GM12872 (cell line): ENCODE measurements at regions not wholly inside any gene's neighbourhood (a gene's known extent, or its start where the extent isn't known, plus 50 kb on each side); places are given as distances from the start of the nearest gene placed in this dataset.
A peak's percentile ranks its signal among the peaks of the same experiment; 100 is the strongest.

Experiments used
- TF ChIP-seq, protein P1 (sequence below): IDR thresholded peaks from 3 replicates; pipeline ENCODE4 v1.5.1; 2011; ENCODE audit warnings: low read depth, mild to moderate bottlenecking, low read length, moderate library complexity; ENCODE audit not compliant: insufficient read depth

DNA sequence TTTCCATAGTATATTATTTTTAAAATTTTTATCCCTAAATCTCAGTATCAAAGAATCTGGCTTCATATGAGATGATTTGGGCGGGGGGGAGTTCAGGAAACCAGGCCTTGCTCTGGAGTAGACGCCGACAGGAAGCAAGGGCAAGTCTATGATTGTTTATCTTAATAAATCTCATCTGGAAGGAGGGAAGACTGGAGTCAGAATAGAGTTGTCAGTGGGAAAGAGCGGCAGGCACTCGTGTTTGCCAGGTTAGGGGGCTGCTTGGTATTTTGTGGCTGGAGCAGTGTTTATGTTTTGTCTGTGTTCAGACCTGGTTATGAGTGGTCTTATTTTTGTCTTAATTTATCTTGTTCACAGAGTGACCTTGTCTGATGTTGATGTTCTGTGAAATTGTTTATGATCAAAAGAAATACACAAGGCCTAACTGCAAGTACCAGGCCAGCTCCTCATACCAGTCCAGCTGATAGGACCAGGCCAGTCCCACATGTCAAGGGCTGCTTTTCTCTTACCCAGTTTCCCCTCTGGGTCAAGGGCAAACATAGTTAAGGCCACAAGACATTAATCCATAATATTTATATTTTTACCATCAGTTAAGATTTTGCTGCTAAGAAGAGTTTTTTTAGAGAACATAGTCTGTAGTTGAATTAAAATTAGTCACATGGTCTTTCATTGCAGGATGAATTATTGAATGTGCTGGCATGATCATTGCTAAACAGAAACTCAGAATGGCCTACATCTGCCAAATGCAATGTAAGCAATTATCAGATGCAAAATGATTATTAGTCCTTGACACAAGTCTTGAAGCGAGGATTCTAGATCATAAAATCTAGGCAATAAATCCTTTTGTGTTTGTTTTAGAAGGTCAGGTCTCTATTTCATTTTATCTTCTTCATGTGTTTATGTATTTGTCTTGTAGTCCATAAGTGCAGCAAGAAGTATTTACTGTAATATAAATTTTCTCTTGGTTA, 176.5 kb downstream of the GASK1B start:
- TF ChIP-seq, protein P1, sequence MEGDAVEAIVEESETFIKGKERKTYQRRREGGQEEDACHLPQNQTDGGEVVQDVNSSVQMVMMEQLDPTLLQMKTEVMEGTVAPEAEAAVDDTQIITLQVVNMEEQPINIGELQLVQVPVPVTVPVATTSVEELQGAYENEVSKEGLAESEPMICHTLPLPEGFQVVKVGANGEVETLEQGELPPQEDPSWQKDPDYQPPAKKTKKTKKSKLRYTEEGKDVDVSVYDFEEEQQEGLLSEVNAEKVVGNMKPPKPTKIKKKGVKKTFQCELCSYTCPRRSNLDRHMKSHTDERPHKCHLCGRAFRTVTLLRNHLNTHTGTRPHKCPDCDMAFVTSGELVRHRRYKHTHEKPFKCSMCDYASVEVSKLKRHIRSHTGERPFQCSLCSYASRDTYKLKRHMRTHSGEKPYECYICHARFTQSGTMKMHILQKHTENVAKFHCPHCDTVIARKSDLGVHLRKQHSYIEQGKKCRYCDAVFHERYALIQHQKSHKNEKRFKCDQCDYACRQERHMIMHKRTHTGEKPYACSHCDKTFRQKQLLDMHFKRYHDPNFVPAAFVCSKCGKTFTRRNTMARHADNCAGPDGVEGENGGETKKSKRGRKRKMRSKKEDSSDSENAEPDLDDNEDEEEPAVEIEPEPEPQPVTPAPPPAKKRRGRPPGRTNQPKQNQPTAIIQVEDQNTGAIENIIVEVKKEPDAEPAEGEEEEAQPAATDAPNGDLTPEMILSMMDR, result no peak

DNA sequence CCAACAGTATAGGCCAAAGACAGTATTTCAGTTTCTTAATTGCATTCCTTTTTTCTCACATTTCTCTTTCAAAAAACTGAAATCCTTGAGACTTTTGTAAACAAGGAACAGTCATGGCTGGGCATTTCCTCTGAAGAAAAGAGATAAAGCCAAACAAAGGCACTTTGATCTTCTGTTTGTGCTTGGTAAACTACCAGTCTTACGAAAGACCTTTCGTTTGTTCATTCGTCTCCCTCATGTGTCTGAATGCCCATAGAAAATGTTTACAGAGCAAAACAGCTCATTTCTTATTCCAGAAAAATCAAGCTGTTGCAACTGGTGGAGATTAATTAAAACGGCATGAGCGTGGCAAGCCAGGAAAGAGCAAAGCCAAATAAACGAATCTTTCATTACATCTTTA, 178.0 kb downstream of the GASK1B start:
- TF ChIP-seq, protein P1, result no peak

DNA sequence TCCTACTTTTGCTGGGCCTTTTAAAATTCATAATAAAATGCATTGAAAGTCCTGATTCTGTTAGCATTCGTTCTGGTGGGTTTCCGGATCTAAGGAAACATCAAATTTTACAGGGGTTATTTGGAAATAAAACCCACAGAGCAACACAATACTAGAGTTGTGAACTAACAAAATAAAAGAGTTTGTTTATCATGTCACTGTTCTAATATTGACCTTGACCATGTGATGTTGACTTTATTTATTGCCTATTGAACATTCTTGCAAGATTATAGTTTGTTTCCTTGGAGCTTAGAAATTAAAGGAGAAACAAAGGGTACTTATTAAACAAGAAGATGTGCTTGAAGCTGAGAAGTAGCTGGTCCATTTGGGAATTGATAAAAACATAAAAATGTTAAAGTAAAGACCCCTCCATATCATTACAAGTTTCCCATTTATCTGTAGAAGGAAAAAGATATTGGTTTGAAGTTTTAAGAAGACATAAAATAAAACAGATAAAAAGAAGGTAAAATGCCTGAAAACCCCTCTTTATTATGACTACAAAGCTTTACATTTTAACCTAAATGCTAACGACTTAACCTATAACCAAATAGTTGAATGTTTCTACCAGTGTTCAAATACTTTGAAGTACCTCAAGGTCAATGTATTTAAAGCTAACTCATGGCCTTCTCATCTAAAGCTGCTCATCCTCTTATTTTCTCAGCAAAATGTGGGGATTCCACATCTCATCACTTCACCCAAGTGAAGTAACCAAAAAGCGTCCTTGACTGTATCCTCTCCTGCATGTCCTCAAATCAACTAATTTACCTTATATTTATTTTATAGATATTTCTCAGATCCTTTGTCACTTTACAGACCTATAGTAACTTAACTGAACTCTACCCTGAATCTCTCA, 179.6 kb downstream of the GASK1B start:
- TF ChIP-seq, protein P1, result no peak

DNA sequence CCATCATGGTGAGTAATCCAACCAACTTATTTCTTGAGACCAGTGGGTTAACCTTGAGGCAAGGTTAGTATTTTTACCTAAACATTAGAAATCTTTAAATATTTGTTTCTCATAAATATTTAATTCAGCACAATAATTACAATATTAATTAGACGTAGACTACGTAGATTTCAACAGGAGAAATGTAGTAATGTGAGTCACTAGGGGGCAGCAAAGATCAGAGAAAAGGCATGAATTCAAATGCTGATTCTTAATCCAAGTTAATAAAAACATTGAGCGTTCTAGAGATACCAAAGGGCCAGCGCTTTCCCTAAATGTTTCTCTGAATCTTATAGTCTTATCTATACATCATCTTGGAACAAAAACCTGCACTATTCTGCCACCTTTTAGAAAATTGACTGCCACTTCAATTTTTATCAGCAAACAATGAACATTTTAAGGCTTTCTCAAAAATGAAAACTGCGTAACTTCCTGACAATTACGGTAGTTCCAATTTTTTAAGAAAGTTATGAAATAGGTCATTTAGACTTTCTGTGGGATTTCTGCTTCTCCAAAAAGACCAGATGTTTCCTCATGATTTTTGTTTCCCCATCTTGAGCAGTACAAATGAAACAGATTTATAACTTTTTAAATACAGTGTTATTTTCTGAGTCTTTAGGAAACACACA, 180.7 kb downstream of the GASK1B start:
- TF ChIP-seq, protein P1, result peak; percentile 56

DNA sequence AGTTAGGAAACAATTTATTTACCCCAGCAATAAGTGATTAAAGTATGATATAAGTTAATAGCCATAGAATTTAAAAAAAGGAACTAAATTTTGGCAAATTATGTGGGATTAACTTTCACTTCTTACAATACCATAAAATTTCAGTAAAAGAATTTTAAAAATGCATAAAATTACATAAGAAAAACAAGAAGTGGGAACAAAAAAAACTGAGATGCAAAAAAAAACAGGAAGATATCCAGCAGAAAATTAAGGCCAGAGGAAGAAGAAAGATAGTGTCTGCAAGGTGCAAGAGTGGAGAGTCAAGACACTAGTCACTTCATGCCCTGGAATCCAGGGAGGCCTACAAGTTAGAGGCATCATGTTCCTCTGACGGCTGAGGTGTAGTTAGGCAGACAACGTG, 184.2 kb downstream of the GASK1B start:
- TF ChIP-seq, protein P1, result no peak

DNA sequence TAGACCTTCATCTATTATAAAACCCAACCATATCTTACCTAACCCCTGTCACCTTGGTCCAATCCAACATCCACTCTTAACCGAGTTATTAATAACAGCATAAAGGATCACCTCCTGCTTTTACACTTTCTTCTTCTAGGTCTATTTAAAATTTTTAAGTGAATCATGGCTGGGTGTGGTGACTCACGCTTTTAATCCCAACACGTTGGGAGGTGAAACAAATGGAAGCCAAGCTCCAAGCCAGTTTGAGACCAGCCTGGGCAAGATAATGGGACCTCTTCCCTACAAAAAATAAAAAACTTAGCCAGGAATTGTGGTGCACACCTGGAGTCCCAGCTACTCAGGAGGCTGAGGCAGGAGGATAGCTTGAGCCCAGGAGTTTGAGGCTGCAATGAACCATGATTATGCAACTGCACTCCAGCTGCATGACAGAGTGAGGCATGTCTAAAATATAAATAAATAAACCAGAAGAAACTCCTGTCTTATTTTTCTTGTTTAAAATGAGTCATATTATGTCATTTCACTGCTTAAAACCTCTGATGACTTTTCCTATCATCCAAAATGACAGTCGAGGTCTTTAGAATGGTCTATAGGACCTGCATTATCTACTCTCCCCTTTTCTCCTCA, 188.4 kb downstream of the GASK1B start:
- TF ChIP-seq, protein P1, result no peak
